GM19397 (cell line): ENCODE measurements at regions not wholly inside any gene's neighbourhood (a gene's known extent, or its start where the extent isn't known, plus 50 kb on each side); places are given as distances from the start of the nearest gene placed in this dataset.

ENCODE experiments used
- ATAC-seq: cut with Tn5 transposase; IDR thresholded peaks from one replicate; pipeline ENCODE4 v1.9.1; 2021; ENCODE audit warnings: mild to moderate bottlenecking, moderate library complexity; ENCODE audit not compliant: unreplicated experiment

GRCh38 chr20:10802236-10802635, 128.4 kb upstream of the JAG1 start:
- ATAC-seq, result no peak

GRCh38 chr20:10805764-10806163, 132.0 kb upstream of the JAG1 start:
- ATAC-seq, result no peak

GRCh38 chr20:10806539-10806938, 132.7 kb upstream of the JAG1 start:
- ATAC-seq, result no peak

GRCh38 chr20:10807013-10807412, 133.2 kb upstream of the JAG1 start:
- no peak for ATAC-seq

- no peak for ATAC-seq
These were observed 139.0 kb upstream of the JAG1 start for GRCh38 chr20:10812759-10813327.

- no peak for ATAC-seq
These were observed 149.8 kb upstream of the JAG1 start for GRCh38 chr20:10823585-10823984.

GRCh38 chr20:10824750-10825500, 151.1 kb upstream of the JAG1 start:
- no peak for ATAC-seq

GRCh38 chr20:10826111-10826510, 152.3 kb upstream of the JAG1 start:
- no peak for ATAC-seq

GRCh38 chr20:10828180-10828579, 154.4 kb upstream of the JAG1 start:
- no peak for ATAC-seq

GRCh38 chr20:10832141-10832540, 158.3 kb upstream of the JAG1 start:
- no peak for ATAC-seq

GRCh38 chr20:10837901-10838300, 164.1 kb upstream of the JAG1 start:
- no peak for ATAC-seq

- no peak for ATAC-seq
These were observed 168.3 kb upstream of the JAG1 start for GRCh38 chr20:10842116-10842515.

GRCh38 chr20:10843146-10843711, 169.4 kb upstream of the JAG1 start:
- no peak for ATAC-seq

GRCh38 chr20:10846766-10847165, 173.0 kb upstream of the JAG1 start:
- no peak for ATAC-seq

GRCh38 chr20:10848810-10849370, 175.1 kb upstream of the JAG1 start:
- ATAC-seq, result no peak

GRCh38 chr20:10853176-10853575, 179.4 kb upstream of the JAG1 start:
- no peak for ATAC-seq

- ATAC-seq, result no peak
These were observed 179.9 kb upstream of the JAG1 start for GRCh38 chr20:10853731-10854130.

- no peak for ATAC-seq
These were observed 181.2 kb upstream of the JAG1 start for GRCh38 chr20:10854976-10855375.

GRCh38 chr20:10855778-10856177, 182.0 kb upstream of the JAG1 start:
- no peak for ATAC-seq

- no peak for ATAC-seq
These were observed 182.6 kb upstream of the JAG1 start for GRCh38 chr20:10856237-10857015.

- no peak for ATAC-seq
These were observed 183.7 kb upstream of the JAG1 start for GRCh38 chr20:10857352-10858070.
